ENCODE measurements at regions not wholly inside any gene's neighbourhood (a gene's known extent, or its start where the extent isn't known, plus 50 kb on each side); places are given as distances from the start of the nearest gene placed in this dataset.

DNA sequence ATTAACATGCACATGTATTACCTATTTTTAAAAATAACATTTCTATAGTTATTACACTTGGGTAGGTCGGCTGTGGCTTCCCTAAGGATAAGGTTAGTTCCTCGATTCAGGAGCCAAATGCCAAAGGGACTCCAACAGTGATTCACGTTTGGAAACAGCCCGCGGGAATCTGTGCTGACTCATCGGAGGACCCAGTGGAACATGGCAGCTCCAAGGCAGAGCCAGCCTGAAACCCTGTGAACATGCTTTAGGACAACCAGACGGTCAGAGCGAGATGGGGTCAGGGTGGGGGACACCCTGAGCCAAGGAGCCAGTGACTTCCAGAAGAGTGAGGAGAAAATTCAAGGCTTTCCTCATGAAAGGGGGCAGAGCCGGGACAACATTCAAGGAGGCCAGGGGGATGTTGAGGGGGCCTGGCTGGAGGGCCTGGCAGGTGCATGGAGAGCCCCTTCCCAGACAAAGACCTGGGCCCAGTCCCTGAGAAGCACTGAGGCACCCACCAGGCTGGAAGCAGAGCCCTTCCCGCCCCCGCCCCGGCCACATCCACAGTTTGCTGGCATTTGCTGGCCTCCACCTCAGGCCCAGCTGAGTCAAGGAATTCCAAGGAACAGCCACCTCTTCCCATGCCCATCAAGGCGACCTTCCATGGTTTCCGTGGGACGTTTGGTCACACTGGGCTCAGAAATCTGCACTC lies 133.2 kb downstream of the SNX5 start:
- ChIA-PET CTCF (ENCODE audit: partially characterized antibody) (interaction anchor here (0.9 to 3.0 kb wide), 5 partner anchors 9 to 153 kb away, joined by 3 to 11 read pairs (median 5); partner anchors contain the start of gene RRBP1), POLR2A (ENCODE audit: partially characterized antibody) (no interaction called here)
- Histone ChIP-seq H2BK15ac (ENCODE audit: low read length) (peak overlapping the region; percentile 55; the same call in 1 of the 2 replicates), H3K36me3 (ENCODE audit: control insufficient read depth in 2 of 4, insufficient read depth in 4 of 4, low read length in 3 of 4) (no peaks in the 10 kb centered on the region), H2BK12ac (ENCODE audit: low read depth, low read length) (peak overlapping the region; percentile 90), H3K27ac (ENCODE audit: low read depth, low read length) (no peak overlapping the region), H3K18ac (ENCODE audit: extremely low read depth, low read length) (peak overlapping the region; percentile 36; the same call in 1 of the 2 replicates), H3K79me2 (ENCODE audit: control insufficient read depth in 1 of 2, insufficient read depth in 2 of 2, low read length in 2 of 2) (no peaks in the 10 kb centered on the region), H3K4me3 (ENCODE audit: extremely low read depth in 1 of 4, insufficient read depth in 2 of 4, low read depth in 3 of 4, low read length in 4 of 4) (no peak overlapping the region), H2AFZ (ENCODE audit: low read length) (peak overlapping the region; percentile 99), H3K4ac (replicated peaks; ENCODE audit: insufficient read length, low read depth, low read length) (no peak overlapping the region), H3K4me2 (ENCODE audit: insufficient read depth in 1 of 2, low read depth in 2 of 2, low read length in 2 of 2) (no peak overlapping the region), H4K5ac (ENCODE audit: insufficient read length, low read depth, low read length) (no peak overlapping the region), H3K14ac (ENCODE audit: insufficient read length) (no peak overlapping the region), H2AK5ac (ENCODE audit: low read depth, low read length) (no peak overlapping the region), H3K56ac (replicated peaks; ENCODE audit: insufficient read length, low read depth, low read length) (no peak overlapping the region), H4K20me1 (replicated peaks in 1 of 2; ENCODE audit: control insufficient read depth in 1 of 2, insufficient read depth in 2 of 2, low read length in 2 of 2) (no peaks in the 10 kb centered on the region), H3K27me3 (replicated peaks in 1 of 4; ENCODE audit: control insufficient read depth in 3 of 4, extremely low read depth in 1 of 4, insufficient read depth in 3 of 4, low read length in 3 of 4) (no peaks in the 10 kb centered on the region), H4K8ac (ENCODE audit: extremely low read depth, insufficient read depth, low read length) (no peak overlapping the region), H3K4me1 (replicated peaks in 1 of 4; ENCODE audit: control insufficient read depth in 3 of 4, insufficient read depth in 4 of 4, low read length in 3 of 4) (peaks cover 0 to 15% (median 2%) of the 10 kb centered on the region in 4 experiments; a peak in 4 of 7 replicates), H2BK120ac (replicated peaks; ENCODE audit: low read depth, low read length) (no peak overlapping the region), H2BK20ac (ENCODE audit: low read length) (peak overlapping the region; percentile 76), H3K23me2 (ENCODE audit: low read depth, low read length) (no peaks in the 10 kb centered on the region), H3K23ac (ENCODE audit: insufficient read length) (no peak overlapping the region), H2BK5ac (ENCODE audit: low read depth, low read length) (peak overlapping the region; percentile 56; the same call in 1 of the 2 replicates), H3K9ac (replicated peaks in 1 of 4; ENCODE audit: extremely low read depth in 1 of 4, low read depth in 3 of 4, low read length in 3 of 4) (no peak overlapping the region), H4K91ac (replicated peaks; ENCODE audit: insufficient read length, low read length) (no peak overlapping the region), H3K79me1 (ENCODE audit: low read depth, low read length) (no peaks in the 10 kb centered on the region), H3K9me3 (ENCODE audit: insufficient read depth in 2 of 2, low read depth in 1 of 2, low read length in 1 of 2) (no peaks in the 10 kb centered on the region)
- WGBS, 2 experiments (ENCODE audit: extremely low coverage in 1 of 2, insufficient coverage in 1 of 2, insufficient read length in 1 of 2, insufficient replicate concordance in 2 of 2, low coverage in 1 of 2, low lambda C conversion rate in 2 of 2, missing lambda C conversion rate in 1 of 2), result 90% methylated on average over 14 of the region's 15 CpGs; no CpG with 5 or more reads in 1 of the 2 experiments
- FAIRE-seq, result no peak
- DNase-seq (ENCODE audit: low read depth in 1 of 2, low spot score in 2 of 2), result no peak
- TF ChIP-seq KDM1A (IDR thresholded peaks at IDR 0.05; ENCODE audit: borderline replicate concordance, low read length), result no peak
- TF ChIP-seq EZH2 (IDR thresholded peaks at IDR 0.05; ENCODE audit: low read depth, low read length, severe bottlenecking), result no peak
- no peak for TF ChIP-seq SIRT6 (IDR thresholded peaks at IDR 0.05; ENCODE audit: low read length)
- TF ChIP-seq RBBP5 (IDR thresholded peaks at IDR 0.05; ENCODE audit: borderline replicate concordance, low read depth, low read length), result no peak
- no peak for TF ChIP-seq SUZ12 (IDR thresholded peaks at IDR 0.05; ENCODE audit: low read length)
- TF ChIP-seq, protein P1, sequence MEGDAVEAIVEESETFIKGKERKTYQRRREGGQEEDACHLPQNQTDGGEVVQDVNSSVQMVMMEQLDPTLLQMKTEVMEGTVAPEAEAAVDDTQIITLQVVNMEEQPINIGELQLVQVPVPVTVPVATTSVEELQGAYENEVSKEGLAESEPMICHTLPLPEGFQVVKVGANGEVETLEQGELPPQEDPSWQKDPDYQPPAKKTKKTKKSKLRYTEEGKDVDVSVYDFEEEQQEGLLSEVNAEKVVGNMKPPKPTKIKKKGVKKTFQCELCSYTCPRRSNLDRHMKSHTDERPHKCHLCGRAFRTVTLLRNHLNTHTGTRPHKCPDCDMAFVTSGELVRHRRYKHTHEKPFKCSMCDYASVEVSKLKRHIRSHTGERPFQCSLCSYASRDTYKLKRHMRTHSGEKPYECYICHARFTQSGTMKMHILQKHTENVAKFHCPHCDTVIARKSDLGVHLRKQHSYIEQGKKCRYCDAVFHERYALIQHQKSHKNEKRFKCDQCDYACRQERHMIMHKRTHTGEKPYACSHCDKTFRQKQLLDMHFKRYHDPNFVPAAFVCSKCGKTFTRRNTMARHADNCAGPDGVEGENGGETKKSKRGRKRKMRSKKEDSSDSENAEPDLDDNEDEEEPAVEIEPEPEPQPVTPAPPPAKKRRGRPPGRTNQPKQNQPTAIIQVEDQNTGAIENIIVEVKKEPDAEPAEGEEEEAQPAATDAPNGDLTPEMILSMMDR (IDR thresholded peaks at IDR 0.05; ENCODE audit: control extremely low read depth in 1 of 3, insufficient read depth in 1 of 3, low read depth in 1 of 3, low read length in 3 of 3), result no peak
- TF ChIP-seq TEAD4 (IDR thresholded peaks at IDR 0.05; ENCODE audit: low read depth, low read length), result no peak
- 0 out of 2 replicates have a peak, but pooled peaks have one; percentile 14 for TF ChIP-seq BACH1 (IDR thresholded peaks at IDR 0.05; ENCODE audit: low read length)
- no peak for TF ChIP-seq RNF2 (IDR thresholded peaks at IDR 0.05; ENCODE audit: borderline replicate concordance, low read depth, low read length, missing control alignments, poor library complexity, severe bottlenecking)
- no peak for TF ChIP-seq CHD1 (IDR thresholded peaks at IDR 0.05; ENCODE audit: low read depth, low read length)

Measured in H1 (cell line).